ENCODE measurements at regions not wholly inside any gene's neighbourhood (a gene's known extent, or its start where the extent isn't known, plus 50 kb on each side); places are given as distances from the start of the nearest gene placed in this dataset.

DNA sequence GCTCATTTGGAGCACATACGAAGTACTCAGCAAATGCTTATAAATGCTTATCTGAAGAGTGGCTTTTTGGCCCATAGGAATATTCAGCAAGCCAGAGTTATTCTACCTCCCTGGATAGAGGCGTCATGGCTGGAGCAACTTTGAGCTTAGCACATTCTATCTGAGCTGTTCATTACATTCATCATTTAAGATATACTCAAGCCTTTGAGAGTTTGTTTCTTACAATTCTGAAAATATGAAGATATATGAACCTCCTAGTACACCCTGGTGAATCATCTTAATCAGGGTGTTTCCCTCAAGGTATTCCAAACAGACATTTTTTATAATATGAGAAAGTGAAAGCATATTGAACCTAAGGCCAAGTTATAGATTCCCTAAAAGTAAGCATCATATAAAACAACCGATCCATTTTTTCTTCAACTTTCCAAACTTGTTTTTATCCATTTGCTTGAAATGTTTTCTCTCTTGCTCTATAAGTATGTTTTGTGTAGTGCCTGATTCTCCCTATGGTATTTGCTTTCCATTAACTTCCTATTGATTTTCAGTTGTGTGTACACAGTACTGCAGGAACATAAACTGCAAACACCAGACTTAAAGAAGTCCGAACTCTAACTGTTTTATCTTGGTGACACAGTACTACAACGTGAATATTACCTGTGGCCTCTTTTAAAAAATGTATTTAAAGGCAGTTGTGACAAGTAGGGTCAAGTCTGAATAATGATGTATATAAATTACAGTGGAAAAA, 139.7 kb upstream of the PTPRK start:
- WGBS, 4 donors = 70 to 74% (median 70%) methylated on average over 5 of the region's 5 CpGs
- intact Hi-C loops (cut with DNase I) = no loop called here
- no peaks in the 10 kb centered on the region for H3K9me3 ChIP-seq (replicated peaks in 1 of 3)
- H3K4me1 ChIP-seq (replicated peaks in 1 of 2) = no peaks in the 10 kb centered on the region
- H3K4me3 ChIP-seq = no peak overlapping the region
- DNase-seq = no peak
- H3K27ac ChIP-seq = no peak overlapping the region
- no peaks in the 10 kb centered on the region for H3K36me3 ChIP-seq (replicated peaks in 1 of 2)
- TF ChIP-seq POLR2A (IDR thresholded peaks at IDR 0.05) = no peak
- TF ChIP-seq, protein P1, sequence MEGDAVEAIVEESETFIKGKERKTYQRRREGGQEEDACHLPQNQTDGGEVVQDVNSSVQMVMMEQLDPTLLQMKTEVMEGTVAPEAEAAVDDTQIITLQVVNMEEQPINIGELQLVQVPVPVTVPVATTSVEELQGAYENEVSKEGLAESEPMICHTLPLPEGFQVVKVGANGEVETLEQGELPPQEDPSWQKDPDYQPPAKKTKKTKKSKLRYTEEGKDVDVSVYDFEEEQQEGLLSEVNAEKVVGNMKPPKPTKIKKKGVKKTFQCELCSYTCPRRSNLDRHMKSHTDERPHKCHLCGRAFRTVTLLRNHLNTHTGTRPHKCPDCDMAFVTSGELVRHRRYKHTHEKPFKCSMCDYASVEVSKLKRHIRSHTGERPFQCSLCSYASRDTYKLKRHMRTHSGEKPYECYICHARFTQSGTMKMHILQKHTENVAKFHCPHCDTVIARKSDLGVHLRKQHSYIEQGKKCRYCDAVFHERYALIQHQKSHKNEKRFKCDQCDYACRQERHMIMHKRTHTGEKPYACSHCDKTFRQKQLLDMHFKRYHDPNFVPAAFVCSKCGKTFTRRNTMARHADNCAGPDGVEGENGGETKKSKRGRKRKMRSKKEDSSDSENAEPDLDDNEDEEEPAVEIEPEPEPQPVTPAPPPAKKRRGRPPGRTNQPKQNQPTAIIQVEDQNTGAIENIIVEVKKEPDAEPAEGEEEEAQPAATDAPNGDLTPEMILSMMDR (IDR thresholded peaks at IDR 0.05) = no peak
- no peaks in the 10 kb centered on the region for H3K27me3 ChIP-seq

DNA sequence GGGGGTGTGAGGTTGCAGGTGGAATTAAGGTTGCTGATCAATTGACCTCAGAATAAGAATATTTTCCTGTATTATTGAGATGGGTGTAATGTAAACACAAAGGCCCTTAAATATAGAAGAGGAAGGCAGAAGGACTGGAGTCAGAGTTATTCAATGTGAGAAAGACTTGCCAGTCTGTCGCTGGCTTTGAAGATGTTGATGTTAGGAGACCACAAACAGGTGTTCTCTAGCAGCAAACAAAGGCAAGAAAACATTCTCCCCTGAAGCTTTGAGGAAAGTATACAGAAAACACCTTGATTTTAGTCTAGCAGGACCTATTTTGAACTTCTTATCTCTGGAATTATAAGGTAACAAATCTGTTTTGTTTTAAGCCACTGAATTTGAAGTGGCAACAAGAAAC, 138.9 kb upstream of the PTPRK start:
- no peaks in the 10 kb centered on the region for H3K4me1 ChIP-seq (replicated peaks in 1 of 2)
- 78 to 94% (median 84%) methylated on average over 1 of the region's 1 CpG for WGBS, 4 donors
- DNase-seq = no peak
- H3K36me3 ChIP-seq (replicated peaks in 1 of 2) = no peaks in the 10 kb centered on the region
- H3K9me3 ChIP-seq (replicated peaks in 1 of 3) = no peaks in the 10 kb centered on the region
- H3K27ac ChIP-seq = no peak overlapping the region
- no peaks in the 10 kb centered on the region for H3K27me3 ChIP-seq
- H3K4me3 ChIP-seq = no peak overlapping the region
- intact Hi-C loops (cut with DNase I) = no loop called here
- TF ChIP-seq POLR2A (IDR thresholded peaks at IDR 0.05) = no peak
- TF ChIP-seq, protein P1 (IDR thresholded peaks at IDR 0.05) = no peak

DNA sequence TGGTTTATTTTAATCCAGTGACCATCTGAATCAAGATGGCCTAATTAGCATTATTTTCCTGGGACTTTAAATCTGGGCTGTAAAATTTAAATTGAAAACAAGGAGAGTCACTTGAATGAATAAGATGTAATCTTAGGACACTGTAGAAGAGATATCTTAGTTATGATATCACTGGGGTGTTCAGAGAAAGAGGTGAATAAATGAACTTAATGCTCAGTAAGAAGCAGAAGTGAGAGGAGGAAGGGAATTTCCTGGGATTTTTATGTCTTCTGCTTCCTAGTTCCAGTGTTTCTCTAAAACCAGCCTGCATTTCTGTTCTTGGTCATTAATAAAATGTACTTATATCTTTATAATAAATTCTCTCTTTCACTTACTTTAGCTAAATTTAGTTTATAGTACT, 136.8 kb upstream of the PTPRK start:
- Histone ChIP-seq H3K27me3 (no peaks in the 10 kb centered on the region), H3K9me3 (replicated peaks in 1 of 3) (no peaks in the 10 kb centered on the region), H3K4me3 (no peak overlapping the region), H3K27ac (no peak overlapping the region), H3K4me1 (replicated peaks in 1 of 2) (no peaks in the 10 kb centered on the region), H3K36me3 (replicated peaks in 1 of 2) (no peaks in the 10 kb centered on the region)
- intact Hi-C loops (cut with DNase I) = no loop called here
- DNase-seq = no peak
- no peak for TF ChIP-seq POLR2A (IDR thresholded peaks at IDR 0.05)
- TF ChIP-seq, protein P1 (IDR thresholded peaks at IDR 0.05) = no peak

DNA sequence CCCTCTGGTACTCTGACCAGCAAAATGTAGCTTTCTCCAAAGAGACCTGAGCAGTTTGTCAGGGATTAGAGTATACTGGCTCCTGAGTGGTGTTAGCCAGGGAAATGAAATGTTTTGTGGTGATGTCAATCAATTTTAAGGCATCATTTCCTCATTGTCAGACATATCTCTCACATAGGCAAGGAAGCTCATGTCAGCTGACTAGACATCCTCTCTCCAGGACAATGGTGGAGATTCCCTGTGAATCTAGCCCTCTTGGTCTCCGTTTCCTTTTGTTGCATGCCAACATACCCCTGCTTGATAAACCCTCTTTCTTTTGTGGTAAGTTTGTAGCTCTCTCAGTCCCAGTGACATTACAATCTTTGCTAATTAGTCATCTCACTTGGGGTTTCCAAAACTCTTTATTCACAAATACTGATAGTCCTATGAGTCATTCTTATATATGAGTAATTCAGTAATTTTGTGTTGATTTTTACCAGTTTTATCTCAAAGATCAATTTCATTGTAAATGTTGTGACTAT, 135.6 kb upstream of the PTPRK start:
- H3K4me1 ChIP-seq (replicated peaks in 1 of 2) = no peaks in the 10 kb centered on the region
- intact Hi-C loops (cut with DNase I) = no loop called here
- TF ChIP-seq POLR2A (IDR thresholded peaks at IDR 0.05) = no peak
- TF ChIP-seq, protein P1 (IDR thresholded peaks at IDR 0.05) = no peak
- no peak for DNase-seq
- H3K27ac ChIP-seq = no peak overlapping the region
- no peaks in the 10 kb centered on the region for H3K36me3 ChIP-seq (replicated peaks in 1 of 2)
- no peak overlapping the region for H3K4me3 ChIP-seq
- H3K27me3 ChIP-seq = no peaks in the 10 kb centered on the region
- no peaks in the 10 kb centered on the region for H3K9me3 ChIP-seq (replicated peaks in 1 of 3)
- 50 to 63% (median 59%) methylated on average over 1 of the region's 1 CpG for WGBS, 4 donors
